Thyroid gland (tissue), 4 donors: ENCODE measurements at regions not wholly inside any gene's neighbourhood (a gene's known extent, or its start where the extent isn't known, plus 50 kb on each side); places are given as distances from the start of the nearest gene placed in this dataset.
"Not testable (repeated sequence)": the region's sequence is repeated elsewhere in the genome, so short reads cannot be mapped to it uniquely, and the experiment has no call there.

Source experiments
- DNase-seq, 2 donors: peaks; one replicate each; pipeline ENCODE4 v3.0.0-alpha.2; 2019
- H3K27ac ChIP-seq, 3 donors: fragments of 200-600 bp; sonication (generic); 1 replicate in 2 of 3; 2 replicates in 1 of 3; pipeline ENCODE4 v1.5.1; 2016 to 2019; ENCODE audit warnings: mild to moderate bottlenecking in 1 of 3, moderate library complexity in 1 of 3
- H3K27me3 ChIP-seq: fragments of 200-600 bp; sonication (generic); one replicate; pipeline ENCODE4 v1.5.1; 2019
- H3K36me3 ChIP-seq, 2 donors: fragments of 200-600 bp; sonication (generic); one replicate each; pipeline ENCODE4 v1.5.1; 2016 to 2019
- H3K4me1 ChIP-seq, 2 donors: fragments of 200-600 bp; sonication (generic); one replicate each; pipeline ENCODE4 v1.5.1; 2017 to 2019
- H3K4me3 ChIP-seq, 3 donors: fragments of 200-600 bp; sonication (generic); replicated peaks in 1 of 3; 1 replicate in 2 of 3; 2 replicates in 1 of 3; pipeline ENCODE4 v1.5.1; 2016; ENCODE audit warnings: mild to moderate bottlenecking in 1 of 3
- H3K9me3 ChIP-seq: fragments of 200-600 bp; sonication (generic); one replicate; pipeline ENCODE4 v1.5.1; 2017
- CTCF ChIP-seq, 6 experiments: fragments of 200-600 bp in 3 of 6; fragments of 450-650 bp in 3 of 6; sonication (generic) in 3 of 6; IDR thresholded peaks; one replicate each; pipeline ENCODE4 v1.5.1; 2016 to 2019; ENCODE audit warnings: antibody characterized with exemption in 6 of 6, mild to moderate bottlenecking in 2 of 6, inconsistent platforms in 1 of 6, moderate library complexity in 1 of 6
- POLR2A ChIP-seq, 2 donors: fragments of 450-650 bp; IDR thresholded peaks; one replicate each; pipeline ENCODE4 v1.6.1; 2017; ENCODE audit warnings: antibody characterized with exemption in 2 of 2, mild to moderate bottlenecking in 2 of 2, moderate library complexity in 1 of 2
- WGBS, 2 donors: methylation state at CpG; one replicate each; pipeline ENCODE4 v1.1.5; 2017; 5-methylcytosine and 5-hydroxymethylcytosine counted together
- intact Hi-C: fragments of 100-400 bp; cut with DNase I; formaldehyde crosslinking; loops from one replicate; pipeline ENCODE4 v1.15.1; 2023

GRCh38 chr11:46215208-46215931, 62.1 kb upstream of the CREB3L1 start:
- Histone ChIP-seq H3K4me3 (no peak overlapping the region), H3K9me3 (no peaks in the 10 kb centered on the region), H3K27me3 (no peaks in the 10 kb centered on the region), H3K4me1 (no peaks in the 10 kb centered on the region), H3K27ac (no peak overlapping the region), H3K36me3 (no peaks in the 10 kb centered on the region)
- 94 to 97% methylated on average over 10 of the region's 10 CpGs for WGBS, 2 donors
- TF ChIP-seq CTCF (IDR thresholded peaks at IDR 0.05), result no peak
- TF ChIP-seq POLR2A (IDR thresholded peaks at IDR 0.05), result no peak
- DNase-seq, result no peak
- intact Hi-C loops, result no loop called here

- intact Hi-C loops, result no loop called here
Observed at GRCh38 chr11:46212720-46213119, 64.7 kb upstream of the CREB3L1 start.

GRCh38 chr11:46210856-46211255, 66.6 kb upstream of the CREB3L1 start:
- Histone ChIP-seq H3K4me3 (no peak overlapping the region), H3K36me3 (no peaks in the 10 kb centered on the region), H3K4me1 (no peaks in the 10 kb centered on the region), H3K27me3 (no peaks in the 10 kb centered on the region), H3K27ac (no peak overlapping the region), H3K9me3 (no peaks in the 10 kb centered on the region)
- DNase-seq, result no peak
- TF ChIP-seq CTCF (IDR thresholded peaks at IDR 0.05), result no peak
- TF ChIP-seq POLR2A (IDR thresholded peaks at IDR 0.05), result no peak
- intact Hi-C loops, result no loop called here
- WGBS, 2 donors, result 88 to 90% methylated on average over 3 of the region's 3 CpGs

More at GRCh38 chr11:46212720-46213119, 64.7 kb upstream of the CREB3L1 start:
- Histone ChIP-seq H3K36me3 (no peaks in the 10 kb centered on the region), H3K4me1 (no peaks in the 10 kb centered on the region), H3K4me3 (no peak overlapping the region), H3K27ac (no peak overlapping the region), H3K9me3 (no peaks in the 10 kb centered on the region), H3K27me3 (no peaks in the 10 kb centered on the region)
- no peak for TF ChIP-seq POLR2A (IDR thresholded peaks at IDR 0.05)
- no peak for TF ChIP-seq CTCF (IDR thresholded peaks at IDR 0.05)
- DNase-seq, result no peak
- WGBS, 2 donors, result 85% methylated on average over 3 of the region's 3 CpGs

GRCh38 chr11:46210133-46210636, 67.3 kb upstream of the CREB3L1 start:
- WGBS, 2 donors, result 60% methylated on average over 4 of the region's 4 CpGs
- Histone ChIP-seq H3K36me3 (no peaks in the 10 kb centered on the region), H3K4me1 (no peaks in the 10 kb centered on the region), H3K9me3 (no peaks in the 10 kb centered on the region), H3K27ac (no peak overlapping the region), H3K4me3 (no peak overlapping the region), H3K27me3 (no peaks in the 10 kb centered on the region)
- TF ChIP-seq POLR2A (IDR thresholded peaks at IDR 0.05), result no peak
- no peak for TF ChIP-seq CTCF (IDR thresholded peaks at IDR 0.05)
- DNase-seq, result no peak
- intact Hi-C loops, result no loop called here

- H3K27ac ChIP-seq, H3K4me1 ChIP-seq, DNase-seq, H3K4me3 ChIP-seq, H3K9me3 ChIP-seq, H3K36me3 ChIP-seq, H3K27me3 ChIP-seq, intact Hi-C loops: not testable (repeated sequence)
- 72 to 77% methylated on average over 5 of the region's 5 CpGs for WGBS, 2 donors
Observed at GRCh38 chr11:46209624-46210023, 67.8 kb upstream of the CREB3L1 start.
